ENCODE measurements at regions not wholly inside any gene's neighbourhood (a gene's known extent, or its start where the extent isn't known, plus 50 kb on each side); places are given as distances from the start of the nearest gene placed in this dataset.

DNA sequence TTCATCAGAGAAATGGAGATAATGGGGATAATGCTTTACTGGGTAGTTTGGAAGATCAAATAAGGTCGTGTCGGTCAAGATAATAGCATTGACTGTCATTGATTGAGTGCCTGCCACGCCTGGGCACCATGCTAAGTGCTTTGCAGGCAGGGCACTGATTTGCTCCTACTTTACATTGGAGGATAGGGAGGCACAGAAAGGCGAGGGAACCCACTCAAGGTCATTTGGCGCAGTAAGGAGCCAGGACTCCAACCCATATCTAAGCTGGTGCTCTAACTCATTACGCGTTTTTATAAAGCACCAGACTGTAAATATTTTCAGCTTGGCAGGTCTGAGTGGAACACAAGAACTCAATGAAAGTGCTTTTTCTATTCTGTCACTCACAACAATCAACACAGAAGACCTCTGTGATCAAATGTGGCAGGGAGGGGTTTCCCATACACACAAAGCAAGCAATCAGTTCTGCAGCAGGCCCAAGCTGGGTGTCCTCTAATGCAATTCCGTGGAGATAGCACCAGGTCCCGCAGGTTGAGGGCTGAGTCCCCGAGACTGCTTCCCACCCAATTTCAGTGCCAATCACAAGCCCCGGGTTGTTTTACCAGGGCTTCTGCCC, 373.6 kb downstream of the CDH26 start:
- no peaks in the 10 kb centered on the region for H3K4me1 ChIP-seq (ENCODE audit: control insufficient read depth in 2 of 3, insufficient read depth in 2 of 3, low read depth in 1 of 3, low read length in 3 of 3)
- intact Hi-C loops (cut with DNase I), result no loop called here

DNA sequence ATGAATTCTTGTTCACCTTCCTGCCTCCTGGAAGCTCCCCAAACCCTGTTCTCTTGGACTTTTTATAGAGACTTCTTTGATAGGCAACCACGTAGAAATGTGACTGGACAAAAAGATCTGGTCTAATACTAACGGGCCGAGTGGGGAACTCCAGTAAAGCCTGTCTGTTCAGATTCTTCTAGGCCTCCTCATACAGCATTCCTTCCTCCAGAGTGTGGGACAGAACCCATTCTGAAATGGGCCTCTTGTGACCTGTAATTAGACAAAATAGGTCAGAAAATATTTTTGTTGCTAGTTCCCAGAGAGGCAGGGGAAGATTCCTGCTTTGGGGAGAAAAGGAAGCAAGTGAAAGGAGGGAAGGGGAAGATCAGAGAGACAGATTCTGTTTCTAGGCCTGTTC, 374.3 kb downstream of the CDH26 start:
- Histone ChIP-seq H3K4me1 (ENCODE audit: control insufficient read depth in 2 of 3, insufficient read depth in 2 of 3, low read depth in 1 of 3, low read length in 3 of 3) (no peaks in the 10 kb centered on the region), H3K27me3 (ENCODE audit: control insufficient read depth, insufficient read depth, low read length) (no peaks in the 10 kb centered on the region), H3K9me3 (ENCODE audit: control insufficient read depth in 2 of 3, insufficient read depth in 1 of 3, low read length in 3 of 3) (no peaks in the 10 kb centered on the region), H3K4me3 (ENCODE audit: low read length in 3 of 3) (no peak overlapping the region), H3K9ac (ENCODE audit: low read length in 3 of 3) (no peak overlapping the region), H3K36me3 (ENCODE audit: control insufficient read depth in 2 of 3, insufficient read depth in 3 of 3, low read length in 3 of 3) (no peaks in the 10 kb centered on the region), H3K27ac (ENCODE audit: low read depth in 2 of 2, low read length in 2 of 2) (no peak overlapping the region)
- intact Hi-C loops (cut with DNase I), result no loop called here
- no peak for DNase-seq
- TF ChIP-seq CTCF (IDR thresholded peaks at IDR 0.05; ENCODE audit: borderline replicate concordance, extremely low read depth, insufficient read depth), result no peak
- FAIRE-seq, result no peak

More for the DNA sequence above, 373.6 kb downstream of the CDH26 start:
- Histone ChIP-seq H3K36me3 (ENCODE audit: control insufficient read depth in 2 of 3, insufficient read depth in 3 of 3, low read length in 3 of 3) (no peaks in the 10 kb centered on the region), H3K9me3 (ENCODE audit: control insufficient read depth in 2 of 3, insufficient read depth in 1 of 3, low read length in 3 of 3) (no peaks in the 10 kb centered on the region), H3K27ac (ENCODE audit: low read depth in 2 of 2, low read length in 2 of 2) (no peak overlapping the region), H3K4me3 (ENCODE audit: low read length in 3 of 3) (no peak overlapping the region), H3K9ac (ENCODE audit: low read length in 3 of 3) (no peak overlapping the region), H3K27me3 (ENCODE audit: control insufficient read depth, insufficient read depth, low read length) (no peaks in the 10 kb centered on the region)
- no peak for TF ChIP-seq CTCF (IDR thresholded peaks at IDR 0.05; ENCODE audit: borderline replicate concordance, extremely low read depth, insufficient read depth)
- FAIRE-seq (no peak), DNase-seq (no peak)

DNA sequence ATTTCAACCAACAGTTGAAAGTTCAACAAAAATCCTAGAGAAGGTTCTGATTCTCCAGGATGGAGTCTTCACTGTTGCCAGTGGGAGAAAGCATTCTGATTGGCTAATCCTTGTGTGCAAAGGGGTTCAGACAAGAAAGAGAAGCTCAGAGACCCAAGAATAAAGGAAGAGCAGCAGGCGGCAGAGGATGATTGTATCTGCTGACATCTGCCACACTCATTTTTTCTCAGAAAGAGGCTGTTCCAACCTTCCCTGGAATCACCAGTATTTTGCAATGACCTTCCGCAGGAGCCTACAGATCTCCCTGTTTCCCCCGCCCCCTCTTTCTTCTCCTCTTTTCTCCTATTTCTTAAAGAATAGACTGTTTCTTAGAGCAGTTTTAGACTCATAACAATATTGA, 376.7 kb downstream of the CDH26 start:
- Histone ChIP-seq H3K4me3 (ENCODE audit: low read length in 3 of 3) (no peak overlapping the region), H3K36me3 (ENCODE audit: control insufficient read depth in 2 of 3, insufficient read depth in 3 of 3, low read length in 3 of 3) (no peaks in the 10 kb centered on the region), H3K27me3 (ENCODE audit: control insufficient read depth, insufficient read depth, low read length) (no peaks in the 10 kb centered on the region), H3K9ac (ENCODE audit: low read length in 3 of 3) (no peak overlapping the region), H3K9me3 (ENCODE audit: control insufficient read depth in 2 of 3, insufficient read depth in 1 of 3, low read length in 3 of 3) (no peaks in the 10 kb centered on the region), H3K4me1 (ENCODE audit: control insufficient read depth in 2 of 3, insufficient read depth in 2 of 3, low read depth in 1 of 3, low read length in 3 of 3) (no peaks in the 10 kb centered on the region), H3K27ac (ENCODE audit: low read depth in 2 of 2, low read length in 2 of 2) (no peak overlapping the region)
- intact Hi-C loops (cut with DNase I), result no loop called here
- FAIRE-seq (no peak), DNase-seq (no peak)
- no peak for TF ChIP-seq CTCF (IDR thresholded peaks at IDR 0.05; ENCODE audit: borderline replicate concordance, extremely low read depth, insufficient read depth)

- H3K27me3 ChIP-seq (ENCODE audit: control insufficient read depth, insufficient read depth, low read length), result no peaks in the 10 kb centered on the region
- no peak overlapping the region for H3K4me3 ChIP-seq (ENCODE audit: low read length in 3 of 3)
- intact Hi-C loops (cut with DNase I), result no loop called here
- no peaks in the 10 kb centered on the region for H3K9me3 ChIP-seq (ENCODE audit: control insufficient read depth in 2 of 3, insufficient read depth in 1 of 3, low read length in 3 of 3)
- TF ChIP-seq CTCF (IDR thresholded peaks at IDR 0.05; ENCODE audit: borderline replicate concordance, extremely low read depth, insufficient read depth), result no peak
- H3K4me1 ChIP-seq (ENCODE audit: control insufficient read depth in 2 of 3, insufficient read depth in 2 of 3, low read depth in 1 of 3, low read length in 3 of 3), result no peaks in the 10 kb centered on the region
- no peaks in the 10 kb centered on the region for H3K36me3 ChIP-seq (ENCODE audit: control insufficient read depth in 2 of 3, insufficient read depth in 3 of 3, low read length in 3 of 3)
- no peak for DNase-seq
- H3K9ac ChIP-seq (ENCODE audit: low read length in 3 of 3), result no peak overlapping the region
- no peak for FAIRE-seq
- no peak overlapping the region for H3K27ac ChIP-seq (ENCODE audit: low read depth in 2 of 2, low read length in 2 of 2)
Observed at GRCh38 chr20:60338556-60338955, 380.3 kb downstream of the CDH26 start.

All from kidney (tissue), 13 donors.